ENCODE measurements at regions not wholly inside any gene's neighbourhood (a gene's known extent, or its start where the extent isn't known, plus 50 kb on each side); places are given as distances from the start of the nearest gene placed in this dataset.

DNA sequence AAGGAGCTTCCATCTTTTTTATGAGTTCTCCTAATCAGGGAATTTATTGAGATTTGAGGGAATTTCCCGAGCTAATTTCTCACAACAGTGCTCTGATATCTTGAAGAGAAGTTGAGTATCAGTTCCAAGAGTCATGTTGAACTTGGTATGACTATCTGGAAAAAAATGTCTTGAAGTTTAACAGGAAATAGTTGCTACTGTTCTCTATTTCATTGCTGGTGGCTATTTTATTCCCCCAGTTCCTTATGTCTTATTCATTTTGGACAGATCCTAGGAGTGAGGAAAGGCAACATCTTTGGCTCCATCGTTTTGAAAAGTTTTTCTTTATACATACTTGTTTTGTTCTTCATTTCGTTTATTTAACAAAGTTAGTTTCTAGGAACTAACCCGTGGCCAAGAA, 307.8 kb upstream of the AGTR1 start:
- intact Hi-C loops (cut with DNase I; ENCODE audit: low total_unique reads) (no loop called here), in situ Hi-C loops (cut with MboI; ENCODE audit: low sequenced_read_pairs in 4 of 4) (loop anchor here in 2 of 4 donors (10.0 to 25.0 kb wide), 3 partner anchors 322 to 555 kb away; no protein-coding TSS in a partner anchor)
- Histone ChIP-seq H3K4me1 (no peaks in the 10 kb centered on the region), H3K4me3 (no peak overlapping the region), H3K9me3 (no peaks in the 10 kb centered on the region), H3K36me3 (no peaks in the 10 kb centered on the region), H3K27me3 (no peaks in the 10 kb centered on the region), H3K27ac (no peak overlapping the region)
- TF ChIP-seq, protein P1, sequence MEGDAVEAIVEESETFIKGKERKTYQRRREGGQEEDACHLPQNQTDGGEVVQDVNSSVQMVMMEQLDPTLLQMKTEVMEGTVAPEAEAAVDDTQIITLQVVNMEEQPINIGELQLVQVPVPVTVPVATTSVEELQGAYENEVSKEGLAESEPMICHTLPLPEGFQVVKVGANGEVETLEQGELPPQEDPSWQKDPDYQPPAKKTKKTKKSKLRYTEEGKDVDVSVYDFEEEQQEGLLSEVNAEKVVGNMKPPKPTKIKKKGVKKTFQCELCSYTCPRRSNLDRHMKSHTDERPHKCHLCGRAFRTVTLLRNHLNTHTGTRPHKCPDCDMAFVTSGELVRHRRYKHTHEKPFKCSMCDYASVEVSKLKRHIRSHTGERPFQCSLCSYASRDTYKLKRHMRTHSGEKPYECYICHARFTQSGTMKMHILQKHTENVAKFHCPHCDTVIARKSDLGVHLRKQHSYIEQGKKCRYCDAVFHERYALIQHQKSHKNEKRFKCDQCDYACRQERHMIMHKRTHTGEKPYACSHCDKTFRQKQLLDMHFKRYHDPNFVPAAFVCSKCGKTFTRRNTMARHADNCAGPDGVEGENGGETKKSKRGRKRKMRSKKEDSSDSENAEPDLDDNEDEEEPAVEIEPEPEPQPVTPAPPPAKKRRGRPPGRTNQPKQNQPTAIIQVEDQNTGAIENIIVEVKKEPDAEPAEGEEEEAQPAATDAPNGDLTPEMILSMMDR (IDR thresholded peaks at IDR 0.05 in 4 of 5, conservative IDR thresholded peaks at IDR 0.05 in 1 of 5) = no peak
- TF ChIP-seq POLR2A (IDR thresholded peaks at IDR 0.05) = no peak
- ATAC-seq (no peak), DNase-seq (no peak)

DNA sequence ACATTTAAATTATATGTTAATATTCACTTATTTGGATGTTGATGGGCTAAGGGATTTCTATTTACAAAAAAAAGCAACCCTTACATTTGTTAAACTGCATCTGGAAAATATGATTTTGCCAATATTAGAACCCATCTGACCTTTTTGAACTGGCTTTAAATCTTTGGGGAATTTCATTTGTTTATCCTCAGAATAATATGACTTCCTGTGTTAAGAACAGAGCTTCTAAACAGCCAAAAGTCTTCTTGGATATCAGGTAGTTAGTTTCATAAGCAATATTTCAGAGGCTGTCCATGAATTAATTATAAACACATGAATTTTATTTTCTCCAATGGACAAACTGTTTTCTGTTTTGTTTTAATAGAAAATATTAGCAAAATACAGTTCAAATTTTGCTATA, 301.9 kb upstream of the AGTR1 start:
- intact Hi-C loops (cut with DNase I; ENCODE audit: low total_unique reads) = no loop called here
- Histone ChIP-seq H3K36me3 (no peaks in the 10 kb centered on the region), H3K9me3 (no peaks in the 10 kb centered on the region), H3K27ac (no peak overlapping the region), H3K27me3 (no peaks in the 10 kb centered on the region), H3K4me3 (no peak overlapping the region), H3K4me1 (no peaks in the 10 kb centered on the region)
- in situ Hi-C loops (cut with MboI; ENCODE audit: low sequenced_read_pairs in 4 of 4) = loop anchor here in 2 of 4 donors (25.0 kb wide), 2 partner anchors 316 to 541 kb away; no protein-coding TSS in a partner anchor
- no peak for TF ChIP-seq POLR2A (IDR thresholded peaks at IDR 0.05)
- TF ChIP-seq, protein P1 (IDR thresholded peaks at IDR 0.05 in 4 of 5, conservative IDR thresholded peaks at IDR 0.05 in 1 of 5) = no peak
- ATAC-seq = peak in 1 of 2 donors; percentile 27
- no peak for DNase-seq

GRCh38 chr3:148400754-148401153, 296.9 kb upstream of the AGTR1 start:
- peak; percentile 62 to 68 for ATAC-seq
- in situ Hi-C loops (cut with MboI; ENCODE audit: low sequenced_read_pairs in 4 of 4) = no loop called here

DNA sequence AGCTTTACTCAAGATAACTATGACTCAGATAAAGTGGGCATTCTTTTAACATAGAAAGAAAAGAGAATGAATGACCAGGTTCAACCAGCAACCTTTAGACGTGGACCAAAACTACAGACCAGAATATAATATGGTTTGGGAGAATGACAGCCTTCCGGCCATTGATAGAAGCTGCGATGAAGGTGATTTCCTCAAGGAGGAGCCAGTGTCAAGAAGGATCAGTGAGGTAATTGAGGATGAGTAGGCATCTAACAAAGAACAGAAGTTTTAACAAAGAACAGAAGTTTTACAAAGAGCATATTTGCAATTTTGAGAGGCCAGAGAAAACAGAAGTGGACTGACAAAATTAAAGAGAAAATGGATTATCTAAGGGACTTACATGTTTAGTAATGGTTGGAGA, 289.0 kb upstream of the AGTR1 start:
- no peaks in the 10 kb centered on the region for H3K27me3 ChIP-seq
- DNase-seq (no peak), ATAC-seq (no peak)
- no peak overlapping the region for H3K27ac ChIP-seq
- in situ Hi-C loops (cut with MboI; ENCODE audit: low sequenced_read_pairs in 4 of 4) = no loop called here
- H3K9me3 ChIP-seq = no peaks in the 10 kb centered on the region
- no peak overlapping the region for H3K4me3 ChIP-seq
- intact Hi-C loops (cut with DNase I; ENCODE audit: low total_unique reads) = no loop called here
- H3K4me1 ChIP-seq = peaks cover 0 to 5% of the 10 kb centered on the region in 2 donors
- H3K36me3 ChIP-seq = no peaks in the 10 kb centered on the region
- no peak for TF ChIP-seq POLR2A (IDR thresholded peaks at IDR 0.05)
- TF ChIP-seq, protein P1 (IDR thresholded peaks at IDR 0.05 in 4 of 5, conservative IDR thresholded peaks at IDR 0.05 in 1 of 5) = no peak

More at GRCh38 chr3:148400754-148401153, 296.9 kb upstream of the AGTR1 start:
- no peak for DNase-seq
- peak overlapping the region in 3 of 4 donors; percentile 7 to 53 (median 53) for H3K27ac ChIP-seq
- H3K9me3 ChIP-seq = no peaks in the 10 kb centered on the region
- TF ChIP-seq, protein P1 (IDR thresholded peaks at IDR 0.05 in 4 of 5, conservative IDR thresholded peaks at IDR 0.05 in 1 of 5) = no peak
- no peak for TF ChIP-seq POLR2A (IDR thresholded peaks at IDR 0.05)
- no peaks in the 10 kb centered on the region for H3K27me3 ChIP-seq
- no peaks in the 10 kb centered on the region for H3K36me3 ChIP-seq
- H3K4me3 ChIP-seq = no peak overlapping the region
- peaks cover 0 to 5% of the 10 kb centered on the region in 2 donors for H3K4me1 ChIP-seq
- intact Hi-C loops (cut with DNase I; ENCODE audit: low total_unique reads) = no loop called here

DNA sequence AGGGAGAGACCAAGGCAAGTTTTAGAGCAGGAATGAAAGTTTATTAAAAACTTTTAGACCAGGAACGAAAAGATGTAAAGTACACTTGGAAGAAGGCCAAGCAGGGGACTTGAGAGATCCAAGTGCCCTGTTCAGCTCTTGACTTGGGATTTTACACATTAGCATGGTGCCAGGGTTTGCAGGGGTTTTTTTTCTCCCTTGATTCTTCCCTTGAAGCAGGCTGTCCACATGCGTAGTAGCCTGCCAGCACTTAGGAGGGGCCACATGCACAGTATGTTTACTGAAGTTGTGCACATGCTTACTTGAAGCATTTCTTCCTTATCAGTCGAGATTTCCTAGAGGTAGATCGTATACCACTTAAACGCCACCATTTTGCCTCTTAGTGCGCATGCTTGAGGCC, 277.5 kb upstream of the AGTR1 start:
- in situ Hi-C loops (cut with MboI; ENCODE audit: low sequenced_read_pairs in 4 of 4) = no loop called here
- no peaks in the 10 kb centered on the region for H3K4me1 ChIP-seq
- TF ChIP-seq POLR2A (IDR thresholded peaks at IDR 0.05) = no peak
- TF ChIP-seq, protein P1 (IDR thresholded peaks at IDR 0.05 in 4 of 5, conservative IDR thresholded peaks at IDR 0.05 in 1 of 5) = no peak

More for the DNA sequence above, 277.5 kb upstream of the AGTR1 start:
- H3K9me3 ChIP-seq = no peaks in the 10 kb centered on the region
- H3K27ac ChIP-seq = no peak overlapping the region
- DNase-seq (no peak), ATAC-seq (no peak)
- no peak overlapping the region for H3K4me3 ChIP-seq
- no peaks in the 10 kb centered on the region for H3K27me3 ChIP-seq
- intact Hi-C loops (cut with DNase I; ENCODE audit: low total_unique reads) = no loop called here
- no peaks in the 10 kb centered on the region for H3K36me3 ChIP-seq
